ENCODE measurements at regions not wholly inside any gene's neighbourhood (a gene's known extent, or its start where the extent isn't known, plus 50 kb on each side); places are given as distances from the start of the nearest gene placed in this dataset.

GRCh38 chr4:189071241-189071640 lies 869.4 kb upstream of the FRG1 start:
- Histone ChIP-seq H3K27me3 (ENCODE audit: control insufficient read depth in 2 of 2, insufficient read depth in 2 of 2, low read length in 2 of 2) (no peaks in the 10 kb centered on the region), H3K36me3 (ENCODE audit: control insufficient read depth in 2 of 3, insufficient read depth in 3 of 3, low read length in 3 of 3) (no peaks in the 10 kb centered on the region), H3K4me3 (ENCODE audit: low read length) (no peak overlapping the region), H3K4me1 (ENCODE audit: control insufficient read depth in 2 of 2, insufficient read depth in 2 of 2, low read length in 2 of 2) (no peaks in the 10 kb centered on the region), H3K9me3 (ENCODE audit: control insufficient read depth in 2 of 3, low read length in 3 of 3) (no peaks in the 10 kb centered on the region), H3K27ac (ENCODE audit: low read depth, low read length) (no peak overlapping the region)
- no peak overlapping the region for H3K4me3 Mint-ChIP-seq
- intact Hi-C loops (cut with micrococcal nuclease): no loop called here
- POLR2A ChIA-PET: no interaction called here
- peaks cover 4 to 23% (median 15%) of the 10 kb centered on the region in 11 donors for H3K9me3 Mint-ChIP-seq
- H3K36me3 Mint-ChIP-seq: no peaks in the 10 kb centered on the region
- DNase-seq (no peak), ATAC-seq (no peak)
- no peak overlapping the region for H3K27ac Mint-ChIP-seq
- CTCF ChIA-PET: no interaction called here
- no peaks in the 10 kb centered on the region for H3K27me3 Mint-ChIP-seq
- no peaks in the 10 kb centered on the region for H3K4me1 Mint-ChIP-seq

- H3K27me3 Mint-ChIP-seq: no peaks in the 10 kb centered on the region
- no peaks in the 10 kb centered on the region for H3K36me3 Mint-ChIP-seq
- no peak overlapping the region for H3K4me3 Mint-ChIP-seq
- Histone ChIP-seq H3K4me3 (ENCODE audit: low read length) (no peak overlapping the region), H3K27me3 (ENCODE audit: control insufficient read depth in 2 of 2, insufficient read depth in 2 of 2, low read length in 2 of 2) (no peaks in the 10 kb centered on the region), H3K36me3 (ENCODE audit: control insufficient read depth in 2 of 3, insufficient read depth in 3 of 3, low read length in 3 of 3) (no peaks in the 10 kb centered on the region), H3K27ac (ENCODE audit: low read depth, low read length) (no peak overlapping the region), H3K4me1 (ENCODE audit: control insufficient read depth in 2 of 2, insufficient read depth in 2 of 2, low read length in 2 of 2) (no peaks in the 10 kb centered on the region), H3K9me3 (ENCODE audit: control insufficient read depth in 2 of 3, low read length in 3 of 3) (no peaks in the 10 kb centered on the region)
- ATAC-seq (no peak), DNase-seq (no peak)
- CTCF ChIA-PET: no interaction called here
- intact Hi-C loops (cut with micrococcal nuclease): no loop called here
- peaks cover 4 to 33% (median 15%) of the 10 kb centered on the region in 11 donors for H3K9me3 Mint-ChIP-seq
- POLR2A ChIA-PET: interaction anchor here (0.6 kb wide), 1 partner anchor 253 kb away, joined by 3 read pairs; no protein-coding TSS in a partner anchor
- no peak overlapping the region for H3K27ac Mint-ChIP-seq
- H3K4me1 Mint-ChIP-seq: no peaks in the 10 kb centered on the region
Measured at GRCh38 chr4:189073739-189074138, 866.9 kb upstream of the FRG1 start.

- no peaks in the 10 kb centered on the region for H3K4me1 ChIP-seq (ENCODE audit: control insufficient read depth in 2 of 2, insufficient read depth in 2 of 2, low read length in 2 of 2)
- no peaks in the 10 kb centered on the region for H3K27me3 ChIP-seq (ENCODE audit: control insufficient read depth in 2 of 2, insufficient read depth in 2 of 2, low read length in 2 of 2)
- Mint-ChIP-seq H3K4me3 (no peak overlapping the region), H3K27ac (no peak overlapping the region), H3K36me3 (no peaks in the 10 kb centered on the region), H3K4me1 (no peaks in the 10 kb centered on the region), H3K27me3 (no peaks in the 10 kb centered on the region), H3K9me3 (peaks cover 0 to 18% (median 7%) of the 10 kb centered on the region in 11 donors)
- no peaks in the 10 kb centered on the region for H3K9me3 ChIP-seq (ENCODE audit: control insufficient read depth in 2 of 3, low read length in 3 of 3)
- H3K36me3 ChIP-seq (ENCODE audit: control insufficient read depth in 2 of 3, insufficient read depth in 3 of 3, low read length in 3 of 3): no peaks in the 10 kb centered on the region
- H3K27ac ChIP-seq (ENCODE audit: low read depth, low read length): no peak overlapping the region
- ATAC-seq: no peak
- ChIA-PET POLR2A (no interaction called here), CTCF (no interaction called here)
- no peak overlapping the region for H3K4me3 ChIP-seq (ENCODE audit: low read length)
- intact Hi-C loops (cut with micrococcal nuclease): no loop called here
- DNase-seq: no peak
Measured at GRCh38 chr4:189081826-189082225, 858.8 kb upstream of the FRG1 start.

GRCh38 chr4:189083769-189084168 lies 856.9 kb upstream of the FRG1 start:
- H3K9me3 ChIP-seq (ENCODE audit: control insufficient read depth in 2 of 3, low read length in 3 of 3): no peaks in the 10 kb centered on the region
- no peaks in the 10 kb centered on the region for H3K4me1 ChIP-seq (ENCODE audit: control insufficient read depth in 2 of 2, insufficient read depth in 2 of 2, low read length in 2 of 2)
- no peaks in the 10 kb centered on the region for H3K27me3 ChIP-seq (ENCODE audit: control insufficient read depth in 2 of 2, insufficient read depth in 2 of 2, low read length in 2 of 2)
- H3K4me3 ChIP-seq (ENCODE audit: low read length): no peak overlapping the region
- H3K27ac ChIP-seq (ENCODE audit: low read depth, low read length): no peak overlapping the region
- intact Hi-C loops (cut with micrococcal nuclease): no loop called here
- no peaks in the 10 kb centered on the region for H3K4me1 Mint-ChIP-seq
- H3K27ac Mint-ChIP-seq: no peak overlapping the region
- no peaks in the 10 kb centered on the region for H3K27me3 Mint-ChIP-seq
- ChIA-PET POLR2A (no interaction called here), CTCF (no interaction called here)
- DNase-seq: no peak
- no peaks in the 10 kb centered on the region for H3K36me3 Mint-ChIP-seq
- no peak overlapping the region for H3K4me3 Mint-ChIP-seq
- H3K9me3 Mint-ChIP-seq: peaks cover 0 to 14% (median 4%) of the 10 kb centered on the region in 11 donors
- no peak for ATAC-seq
- H3K36me3 ChIP-seq (ENCODE audit: control insufficient read depth in 2 of 3, insufficient read depth in 3 of 3, low read length in 3 of 3): no peaks in the 10 kb centered on the region

GRCh38 chr4:189084671-189085070 lies 856.0 kb upstream of the FRG1 start:
- ATAC-seq (no peak), DNase-seq (no peak)
- intact Hi-C loops (cut with micrococcal nuclease): no loop called here
- H3K4me3 Mint-ChIP-seq: no peak overlapping the region
- Histone ChIP-seq H3K36me3 (ENCODE audit: control insufficient read depth in 2 of 3, insufficient read depth in 3 of 3, low read length in 3 of 3) (no peaks in the 10 kb centered on the region), H3K27ac (ENCODE audit: low read depth, low read length) (no peak overlapping the region), H3K4me1 (ENCODE audit: control insufficient read depth in 2 of 2, insufficient read depth in 2 of 2, low read length in 2 of 2) (no peaks in the 10 kb centered on the region), H3K27me3 (ENCODE audit: control insufficient read depth in 2 of 2, insufficient read depth in 2 of 2, low read length in 2 of 2) (no peaks in the 10 kb centered on the region), H3K9me3 (ENCODE audit: control insufficient read depth in 2 of 3, low read length in 3 of 3) (no peaks in the 10 kb centered on the region), H3K4me3 (ENCODE audit: low read length) (no peak overlapping the region)
- H3K9me3 Mint-ChIP-seq: peaks cover 0 to 16% (median 4%) of the 10 kb centered on the region in 11 donors
- CTCF ChIA-PET: no interaction called here
- no peaks in the 10 kb centered on the region for H3K36me3 Mint-ChIP-seq
- no peaks in the 10 kb centered on the region for H3K27me3 Mint-ChIP-seq
- H3K27ac Mint-ChIP-seq: no peak overlapping the region
- H3K4me1 Mint-ChIP-seq: no peaks in the 10 kb centered on the region
- POLR2A ChIA-PET: no interaction called here

- Mint-ChIP-seq H3K27me3 (no peaks in the 10 kb centered on the region), H3K9me3 (peaks cover 0 to 19% (median 3%) of the 10 kb centered on the region in 11 donors), H3K4me1 (no peaks in the 10 kb centered on the region), H3K27ac (no peak overlapping the region), H3K4me3 (no peak overlapping the region), H3K36me3 (no peaks in the 10 kb centered on the region)
- Histone ChIP-seq H3K27ac (ENCODE audit: low read depth, low read length) (no peak overlapping the region), H3K36me3 (ENCODE audit: control insufficient read depth in 2 of 3, insufficient read depth in 3 of 3, low read length in 3 of 3) (no peaks in the 10 kb centered on the region), H3K4me3 (ENCODE audit: low read length) (no peak overlapping the region), H3K4me1 (ENCODE audit: control insufficient read depth in 2 of 2, insufficient read depth in 2 of 2, low read length in 2 of 2) (no peaks in the 10 kb centered on the region), H3K27me3 (ENCODE audit: control insufficient read depth in 2 of 2, insufficient read depth in 2 of 2, low read length in 2 of 2) (no peaks in the 10 kb centered on the region), H3K9me3 (ENCODE audit: control insufficient read depth in 2 of 3, low read length in 3 of 3) (no peaks in the 10 kb centered on the region)
- CTCF ChIA-PET: no interaction called here
- intact Hi-C loops (cut with micrococcal nuclease): no loop called here
- POLR2A ChIA-PET: no interaction called here
- ATAC-seq: no peak
- no peak for DNase-seq
Measured at GRCh38 chr4:189087971-189088370, 852.7 kb upstream of the FRG1 start.

GRCh38 chr4:189088780-189089179 lies 851.9 kb upstream of the FRG1 start:
- Histone ChIP-seq H3K27me3 (ENCODE audit: control insufficient read depth in 2 of 2, insufficient read depth in 2 of 2, low read length in 2 of 2) (no peaks in the 10 kb centered on the region), H3K27ac (ENCODE audit: low read depth, low read length) (no peak overlapping the region), H3K4me1 (ENCODE audit: control insufficient read depth in 2 of 2, insufficient read depth in 2 of 2, low read length in 2 of 2) (no peaks in the 10 kb centered on the region), H3K36me3 (ENCODE audit: control insufficient read depth in 2 of 3, insufficient read depth in 3 of 3, low read length in 3 of 3) (no peaks in the 10 kb centered on the region), H3K4me3 (ENCODE audit: low read length) (no peak overlapping the region), H3K9me3 (ENCODE audit: control insufficient read depth in 2 of 3, low read length in 3 of 3) (no peaks in the 10 kb centered on the region)
- no peak for ATAC-seq
- Mint-ChIP-seq H3K4me1 (no peaks in the 10 kb centered on the region), H3K9me3 (peaks cover 0 to 17% (median 3%) of the 10 kb centered on the region in 11 donors), H3K27ac (no peak overlapping the region), H3K4me3 (no peak overlapping the region), H3K27me3 (no peaks in the 10 kb centered on the region), H3K36me3 (no peaks in the 10 kb centered on the region)
- CTCF ChIA-PET: no interaction called here
- DNase-seq: no peak
- POLR2A ChIA-PET: no interaction called here
- intact Hi-C loops (cut with micrococcal nuclease): no loop called here
